OCI-LY1 (cell line): ENCODE measurements at regions not wholly inside any gene's neighbourhood (a gene's known extent, or its start where the extent isn't known, plus 50 kb on each side); places are given as distances from the start of the nearest gene placed in this dataset.

Experiments
- CTCF ChIP-seq: fragments of 200-600 bp; sonication (generic), shearing (Covaris generic); IDR thresholded peaks from 2 replicates; pipeline ENCODE4 v1.5.1; 2017; ENCODE audit warnings: mild to moderate bottlenecking, antibody characterized with exemption, low read length, moderate library complexity, mixed read lengths
- EZH2 ChIP-seq: fragments of 200-600 bp; sonication (generic), shearing (Covaris generic); IDR thresholded peaks from 2 replicates; pipeline ENCODE4 v1.8.0; 2017; ENCODE audit warnings: borderline replicate concordance, mixed run types, mild to moderate bottlenecking, antibody characterized with exemption, low read length, moderate library complexity, mixed read lengths

GRCh38 chr10:36489611-36490228 is 635.7 kb upstream of the ANKRD30A start:
- no peak for TF ChIP-seq EZH2
- TF ChIP-seq CTCF = no peak
